Stimulated activated CD4-positive, alpha-beta T cell treated with anti-CD3 and anti-CD28 coated beads, Interleukin-1b, Interleukin-23, amount 100 ng/mL, for 4 hours (primary cell): ENCODE measurements at regions not wholly inside any gene's neighbourhood (a gene's known extent, or its start where the extent isn't known, plus 50 kb on each side); places are given as distances from the start of the nearest gene placed in this dataset.

ENCODE experiments used
- DNase-seq, 2 donors: peaks; one replicate each; pipeline ENCODE4 v3.0.0-alpha.2; 2020; ENCODE audit warnings: low read depth in 2 of 2

DNA sequence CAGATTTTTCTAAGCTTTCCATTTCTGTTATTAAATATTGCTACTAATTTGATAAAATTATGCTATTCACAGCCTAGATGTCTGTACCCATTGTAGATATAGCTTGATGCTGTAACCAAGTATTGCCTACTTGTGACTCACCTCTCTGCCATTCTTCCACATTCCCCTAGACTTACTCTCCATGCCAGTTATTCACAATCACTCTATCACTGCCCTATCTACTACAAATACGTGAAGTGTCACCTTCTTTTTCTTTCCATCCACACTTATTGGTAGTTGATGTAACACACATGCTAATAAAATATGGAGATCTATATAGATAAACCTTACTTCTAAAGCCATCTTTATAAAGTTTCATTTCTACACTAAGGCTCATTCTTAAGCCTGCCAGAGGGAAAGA is 179.4 kb upstream of the PACRGL start:
- DNase-seq = no peak

DNA sequence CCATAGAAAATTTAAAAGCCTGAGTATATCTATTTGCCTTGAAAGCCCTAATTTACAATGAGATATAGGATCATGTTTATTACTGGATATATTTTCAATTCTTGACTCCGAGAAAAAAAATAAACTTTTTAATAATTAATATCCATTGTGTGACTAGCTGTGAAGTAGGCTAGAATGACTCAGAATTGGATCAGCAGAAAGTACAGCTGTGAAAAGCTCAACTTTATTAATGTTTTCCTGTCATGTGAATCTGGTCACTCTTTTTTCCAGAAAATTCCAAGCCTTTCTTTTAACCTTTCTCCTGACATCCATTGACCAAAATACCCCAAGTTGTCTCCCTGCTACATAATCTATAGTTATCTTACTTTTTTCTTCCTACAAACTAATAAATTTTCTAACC is 171.8 kb upstream of the PACRGL start:
- no peak for DNase-seq

DNA sequence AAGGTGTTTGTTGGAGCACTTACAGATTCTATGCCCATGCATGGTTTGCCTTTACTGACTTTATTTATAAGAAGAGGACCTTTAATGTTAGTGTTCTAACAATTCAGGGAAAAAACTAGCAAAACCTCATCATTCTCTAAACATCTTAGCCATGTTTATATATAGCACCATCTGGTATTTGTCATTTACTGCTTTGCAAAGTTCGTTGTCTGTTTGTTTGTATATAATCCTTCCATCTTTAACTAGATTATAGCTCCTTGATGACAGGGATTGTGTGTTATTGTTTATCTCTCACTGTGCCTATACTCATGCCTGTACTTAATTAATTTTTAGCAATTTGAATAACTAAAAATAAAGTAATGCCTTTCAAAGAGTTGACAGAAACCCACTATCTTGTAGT is 170.6 kb upstream of the PACRGL start:
- no peak for DNase-seq

DNA sequence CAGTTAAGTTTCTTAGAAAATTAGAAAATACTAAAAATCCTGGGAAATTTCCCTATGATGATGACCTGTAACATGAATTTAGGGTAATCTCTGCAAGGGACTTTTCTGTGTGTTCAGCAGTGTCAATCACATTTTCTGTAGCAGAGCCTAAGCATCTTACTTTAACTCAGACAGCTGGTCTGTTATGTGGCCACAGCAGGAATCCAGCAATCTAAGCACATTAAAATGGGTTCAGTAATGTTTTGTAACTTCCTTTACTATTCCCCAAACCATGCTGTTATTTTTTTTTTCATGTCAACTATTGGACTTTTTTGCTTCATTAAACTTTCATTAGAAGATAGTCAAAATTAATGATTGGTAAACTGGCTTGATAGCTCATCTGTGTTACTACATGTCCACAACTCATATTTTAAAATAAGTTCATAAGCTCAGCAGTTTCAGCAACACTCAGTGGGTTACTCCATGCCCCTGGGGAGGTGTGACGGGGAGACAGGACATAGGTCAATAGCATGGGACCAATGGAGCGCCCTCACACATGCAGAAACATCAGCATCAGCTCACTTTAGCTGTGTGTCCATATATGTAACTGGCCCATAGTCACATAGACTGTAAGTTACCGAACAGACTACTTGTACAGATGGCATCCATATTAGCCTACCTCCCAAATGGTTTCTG is 168.0 kb upstream of the PACRGL start:
- DNase-seq = no peak

DNA sequence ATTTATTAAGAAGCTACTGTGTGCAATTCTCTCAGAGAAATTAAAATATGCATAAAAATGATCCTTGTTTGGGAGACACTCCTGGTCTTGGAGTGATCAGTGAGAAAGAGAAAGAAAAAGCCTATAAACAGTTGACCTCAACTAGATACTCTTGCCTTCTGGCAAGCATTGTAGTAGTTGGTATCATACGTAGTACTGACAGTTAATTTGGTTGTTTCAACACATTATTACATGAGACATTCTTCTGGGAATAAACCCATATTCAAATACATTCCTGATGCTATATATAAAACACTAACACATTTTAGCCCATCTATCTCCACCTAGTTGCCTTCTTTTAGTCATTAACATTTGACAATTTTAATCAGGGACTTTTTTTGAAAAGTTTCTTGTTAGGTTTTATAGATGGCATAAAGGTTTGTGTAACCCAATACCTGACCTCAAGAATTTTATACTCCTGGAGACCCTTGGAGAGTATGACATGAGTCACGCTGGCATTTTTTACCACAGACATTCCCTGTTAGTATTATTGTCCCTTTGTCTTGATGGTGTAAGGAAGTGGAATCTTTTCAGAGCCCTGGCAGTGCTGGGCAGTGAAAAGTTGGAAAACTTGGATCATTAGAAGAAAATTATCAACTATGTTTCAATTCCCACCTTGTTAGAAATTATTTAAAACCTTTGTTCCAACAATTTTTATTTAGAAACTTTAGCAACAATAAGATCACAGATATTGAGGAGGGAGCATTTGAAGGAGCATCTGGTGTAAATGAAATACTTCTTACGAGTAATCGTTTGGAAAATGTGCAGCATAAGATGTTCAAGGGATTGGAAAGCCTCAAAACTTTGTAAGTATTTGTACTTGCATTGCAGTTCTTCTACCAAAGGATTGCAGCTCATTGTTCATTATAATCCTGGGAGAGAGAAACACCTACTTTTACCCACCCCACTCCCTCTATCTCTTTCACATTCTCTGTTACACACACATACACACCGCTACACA is 167.1 kb upstream of the PACRGL start:
- DNase-seq = no peak

DNA sequence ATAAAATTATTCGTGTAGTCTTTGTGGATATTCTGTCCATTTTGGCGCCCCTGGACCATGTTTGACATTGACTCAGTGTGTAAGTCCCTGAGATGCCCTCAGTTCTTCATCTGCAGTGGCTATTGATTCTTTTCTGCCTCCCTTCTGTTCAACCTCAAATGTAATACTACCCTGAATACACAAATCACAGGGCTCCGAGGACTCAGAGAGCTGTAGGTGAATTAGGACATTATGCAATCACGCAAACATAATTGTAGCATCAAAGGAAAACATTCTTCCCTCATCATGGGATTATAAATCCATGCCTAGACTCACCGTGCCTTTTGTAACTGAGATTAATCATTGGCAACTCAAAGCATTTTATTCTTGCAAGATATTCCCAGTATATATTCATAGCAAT is 161.4 kb upstream of the PACRGL start:
- DNase-seq = no peak

DNA sequence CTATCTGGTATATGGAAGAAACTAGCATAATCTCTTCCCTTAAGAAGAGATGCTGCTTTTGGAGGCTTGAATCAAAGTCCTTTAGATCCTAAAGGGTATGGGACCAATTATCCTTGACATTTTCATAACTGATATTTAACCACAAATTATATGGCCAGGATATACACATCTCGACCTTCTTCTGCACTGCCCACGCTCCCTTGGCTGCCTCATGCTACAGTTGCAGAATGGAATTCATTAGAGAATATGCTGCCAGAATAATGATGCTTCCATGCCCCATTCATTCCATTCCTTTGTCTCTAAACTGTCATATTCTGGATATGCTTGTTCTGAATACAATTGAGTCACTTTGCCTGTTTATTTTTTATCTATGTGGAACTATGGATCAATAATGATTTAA is 157.1 kb upstream of the PACRGL start:
- no peak for DNase-seq

DNA sequence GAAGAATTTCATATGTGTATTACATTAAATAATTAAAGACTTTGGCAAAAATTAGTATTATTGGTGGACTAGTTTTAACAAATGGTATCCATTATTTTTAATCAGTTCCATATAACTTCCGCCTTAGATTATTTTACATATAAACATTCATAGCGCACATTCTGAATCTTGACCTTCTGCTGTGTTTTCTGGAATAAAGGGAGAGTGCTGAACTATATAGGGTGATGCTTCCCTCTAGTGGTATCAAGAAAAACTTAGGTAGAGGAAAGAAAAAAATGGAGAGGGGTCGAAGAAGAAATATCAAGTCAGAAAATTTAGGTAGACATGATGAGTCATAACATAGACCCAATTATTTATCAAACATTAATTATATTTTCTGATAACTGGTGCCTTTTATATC is 155.6 kb upstream of the PACRGL start:
- no peak for DNase-seq

DNA sequence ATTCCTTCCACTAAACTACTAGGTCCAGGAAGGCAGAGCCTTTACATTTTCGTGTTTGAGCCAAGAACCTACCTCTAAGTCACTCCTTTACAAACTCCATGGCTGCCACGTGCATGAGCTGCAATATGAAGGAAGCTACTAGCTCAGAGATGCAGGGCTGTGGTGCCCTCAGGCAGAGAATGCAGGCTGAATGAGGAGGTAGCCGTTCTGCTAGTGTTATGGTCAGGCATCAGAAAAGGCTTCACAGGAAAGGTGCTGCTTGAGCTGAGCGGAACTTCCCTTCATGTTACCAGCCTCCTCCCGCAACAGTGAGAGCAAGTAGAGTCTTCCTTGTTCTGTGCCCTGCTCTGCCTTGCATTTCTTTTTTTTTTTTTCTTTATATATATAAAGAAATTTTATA is 148.3 kb upstream of the PACRGL start:
- no peak for DNase-seq

DNA sequence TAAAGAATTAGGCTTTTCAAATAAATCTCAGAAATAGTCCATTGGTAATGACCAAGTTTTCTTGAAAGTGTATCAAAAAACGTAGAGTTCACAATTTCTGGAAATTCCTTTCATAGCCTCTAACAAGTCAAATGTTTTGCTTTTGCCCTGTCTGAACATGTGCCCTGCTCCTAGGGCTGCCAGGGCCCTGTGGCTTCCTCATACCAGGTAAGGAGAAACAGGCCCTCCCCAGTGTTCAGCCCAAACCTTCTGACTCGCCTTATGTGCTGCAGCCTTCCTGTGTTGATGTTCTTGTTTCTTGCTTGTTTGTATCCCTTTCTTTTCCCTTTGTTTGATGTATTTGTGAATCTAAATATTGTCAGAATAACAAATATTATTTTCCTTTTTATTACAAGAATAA is 146.1 kb upstream of the PACRGL start:
- DNase-seq = no peak

DNA sequence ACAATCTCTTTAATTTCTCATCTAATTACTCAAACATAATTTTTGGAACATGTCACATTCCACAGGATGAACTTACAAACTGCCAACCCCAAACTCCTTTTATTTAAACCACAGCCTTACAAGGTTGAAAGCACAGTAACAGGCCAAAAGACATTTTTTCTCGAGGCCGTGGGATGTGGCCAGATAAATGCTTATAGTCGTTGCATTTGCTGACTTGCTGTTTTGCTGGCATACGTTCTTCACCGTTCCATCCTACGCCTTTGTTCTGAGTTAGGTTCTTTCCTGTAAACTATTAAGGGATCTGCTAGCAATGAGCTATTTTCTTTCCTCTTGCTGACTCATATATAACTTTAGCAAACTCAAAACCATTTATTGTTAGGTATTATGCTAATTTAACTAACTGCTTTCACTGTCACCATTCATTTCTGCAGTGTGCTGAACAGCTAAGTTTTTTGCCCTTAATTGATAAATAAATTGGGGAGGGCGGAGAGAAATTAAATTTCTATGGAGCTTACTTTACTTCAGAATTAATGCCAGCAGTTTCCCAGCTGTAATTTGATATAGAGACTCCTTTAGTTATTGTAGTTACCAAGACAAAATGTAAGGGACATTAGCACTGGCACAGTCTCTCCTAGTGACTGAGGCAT is 135.1 kb upstream of the PACRGL start:
- DNase-seq = no peak

DNA sequence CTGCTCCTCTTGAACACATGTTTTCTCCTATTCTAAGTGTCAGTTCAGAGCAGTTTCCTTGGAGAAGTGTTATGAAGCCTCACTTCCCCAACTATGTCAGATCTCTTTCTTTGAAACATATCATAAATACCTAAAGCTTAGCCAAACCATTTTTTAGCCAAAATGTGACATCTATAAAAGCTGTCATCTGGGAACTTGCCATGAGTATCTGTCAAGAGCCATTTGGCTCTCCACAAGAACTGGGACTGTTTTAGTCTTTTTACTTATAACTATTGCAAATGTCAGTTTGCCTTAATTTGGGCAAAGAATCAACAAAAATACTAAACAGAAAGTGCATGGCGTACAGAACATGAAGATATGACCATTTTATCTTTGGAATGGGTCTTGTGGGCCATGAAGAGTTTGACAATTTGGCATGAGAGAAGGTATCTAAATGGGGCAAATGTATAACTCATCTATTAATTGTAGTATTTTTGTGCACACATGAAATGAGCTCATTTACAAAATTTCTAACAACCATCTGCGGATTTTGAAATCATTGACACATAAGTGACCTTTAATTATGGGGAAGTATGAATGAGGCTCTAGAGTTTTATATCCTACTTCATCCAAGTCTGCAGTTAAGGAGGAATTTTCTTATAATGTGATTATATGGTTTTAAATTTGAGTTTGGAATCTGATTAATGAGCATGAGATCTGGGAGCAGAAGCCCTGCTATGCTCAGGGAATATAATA is 129.1 kb upstream of the PACRGL start:
- DNase-seq = no peak

DNA sequence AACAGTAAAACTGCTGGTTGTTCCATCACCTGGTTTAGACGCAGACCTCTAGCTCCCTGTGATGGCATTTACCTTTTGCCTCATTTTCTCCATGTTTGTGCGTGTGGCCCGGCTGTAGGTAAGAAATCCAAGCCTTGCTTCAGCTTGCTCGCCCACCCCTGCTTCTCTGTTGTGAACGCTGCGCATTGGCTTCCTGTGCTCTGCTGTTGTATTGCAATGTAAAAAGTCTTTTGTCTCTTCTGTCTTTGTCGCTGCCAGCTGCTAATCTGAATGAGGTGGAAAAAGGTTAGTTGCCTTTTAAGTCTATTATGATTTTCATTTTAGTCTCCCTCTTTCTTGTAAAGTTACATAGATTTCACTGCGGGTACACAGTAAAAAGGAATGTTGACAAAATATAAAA is 127.3 kb upstream of the PACRGL start:
- no peak for DNase-seq

DNA sequence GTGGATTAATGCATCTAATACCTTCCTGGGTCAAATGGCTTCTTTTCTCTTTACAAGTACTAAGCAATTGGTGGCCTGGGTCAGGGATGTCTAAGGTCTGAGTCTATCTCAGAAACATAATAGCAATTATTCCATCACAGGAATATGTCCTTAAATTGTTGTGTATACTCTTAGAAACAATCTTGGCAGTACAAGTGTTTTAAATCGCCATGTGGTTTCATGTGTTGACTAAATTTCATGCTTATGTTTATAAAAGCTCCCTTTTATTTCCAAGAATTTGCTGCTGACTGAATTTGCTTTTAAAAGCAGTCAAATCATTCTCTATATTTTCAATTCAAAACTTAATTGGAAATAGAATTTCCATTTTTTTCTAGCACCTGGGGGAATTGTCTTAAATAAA is 125.3 kb upstream of the PACRGL start:
- no peak for DNase-seq

DNA sequence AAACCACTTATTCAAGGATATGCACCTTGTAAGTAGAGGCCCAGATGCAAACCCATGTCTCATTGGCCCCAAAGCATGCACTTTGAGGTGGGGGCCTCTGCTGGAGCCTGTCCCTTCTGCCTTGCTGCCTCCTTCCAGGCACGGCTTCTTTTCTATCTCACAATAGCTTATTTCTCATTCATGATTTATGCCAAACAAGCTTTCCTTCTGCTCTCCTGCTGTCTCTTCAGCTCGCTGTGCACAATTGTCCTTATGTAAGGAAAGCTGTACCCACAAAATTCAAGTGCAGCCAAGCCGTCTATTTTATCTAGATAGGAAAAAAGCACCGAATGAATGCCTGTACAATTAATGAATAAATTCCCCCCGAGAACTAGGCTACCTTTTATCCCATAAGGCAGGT is 124.8 kb upstream of the PACRGL start:
- no peak for DNase-seq

DNA sequence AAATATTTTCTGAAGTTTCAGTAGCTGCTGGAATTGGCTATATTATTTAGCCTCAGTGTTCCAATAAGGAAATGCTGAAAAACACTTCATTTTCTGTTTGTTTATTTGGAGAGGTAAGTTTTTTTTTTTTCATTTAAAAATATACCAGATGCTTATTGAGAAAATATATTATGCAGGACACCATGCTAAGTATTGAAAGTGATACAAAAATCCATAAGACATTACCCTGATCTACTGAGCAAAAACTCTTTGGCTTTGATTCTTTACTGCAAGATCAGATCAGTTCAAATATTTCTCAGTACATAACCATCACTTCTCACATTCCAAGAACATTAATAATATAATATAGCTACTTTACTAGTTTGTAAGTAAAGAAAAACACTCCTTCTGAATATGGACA is 123.4 kb upstream of the PACRGL start:
- no peak for DNase-seq

DNA sequence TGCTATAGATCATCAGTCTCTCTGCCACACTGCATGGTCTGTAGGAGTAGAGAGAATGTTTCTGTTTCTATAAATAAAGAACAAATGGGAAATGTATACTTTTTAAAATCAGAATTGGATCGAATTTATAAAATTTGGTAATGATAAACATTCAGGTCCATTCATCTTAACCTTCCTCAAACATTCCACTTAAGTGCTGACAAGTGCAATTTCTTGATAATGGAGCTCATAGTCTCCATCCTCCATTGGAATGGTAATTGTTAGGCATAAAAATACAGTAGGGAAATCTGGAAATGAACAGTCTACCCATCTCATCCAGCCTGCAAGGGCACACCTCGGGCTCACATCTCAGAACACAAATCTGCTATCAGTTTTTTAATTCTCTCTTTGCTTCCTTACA is 122.6 kb upstream of the PACRGL start:
- DNase-seq = no peak

DNA sequence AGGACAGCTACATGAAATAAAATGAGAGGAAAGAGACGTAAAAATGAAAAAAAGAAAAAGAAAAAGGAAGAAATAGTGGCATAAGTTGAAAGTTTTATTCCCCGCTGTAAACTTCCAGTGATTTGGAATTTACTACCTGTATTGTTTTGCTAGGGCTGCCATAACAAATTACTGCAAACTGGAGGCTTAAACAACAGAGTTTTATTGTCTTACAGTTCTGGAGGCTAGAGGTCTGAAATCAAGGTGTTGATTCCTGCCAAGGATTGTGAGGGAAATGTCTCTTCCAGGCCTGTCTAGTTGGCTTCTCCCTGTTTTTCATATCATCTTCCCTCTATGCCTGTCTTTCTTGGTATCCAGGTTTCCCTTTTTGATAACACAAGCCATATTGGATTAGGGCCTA is 119.4 kb upstream of the PACRGL start:
- DNase-seq = no peak

DNA sequence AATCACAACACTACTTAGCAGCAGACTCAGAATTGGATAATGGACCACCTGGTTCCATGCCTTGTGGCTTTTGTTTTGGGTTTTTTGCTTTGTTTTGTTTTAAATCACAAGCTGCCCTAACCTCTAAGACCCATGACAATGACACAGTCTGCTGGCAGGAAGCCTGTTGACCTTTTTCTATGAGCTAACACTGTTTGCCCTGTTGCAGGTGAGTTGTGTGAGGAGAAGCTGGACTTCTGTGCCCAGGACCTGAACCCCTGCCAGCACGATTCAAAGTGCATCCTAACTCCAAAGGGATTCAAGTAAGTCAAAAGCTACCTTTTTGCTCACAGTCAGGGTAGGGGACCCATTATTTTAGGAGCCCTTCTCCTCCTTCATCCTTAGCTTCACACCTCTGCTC is 110.8 kb upstream of the PACRGL start:
- DNase-seq = no peak

DNA sequence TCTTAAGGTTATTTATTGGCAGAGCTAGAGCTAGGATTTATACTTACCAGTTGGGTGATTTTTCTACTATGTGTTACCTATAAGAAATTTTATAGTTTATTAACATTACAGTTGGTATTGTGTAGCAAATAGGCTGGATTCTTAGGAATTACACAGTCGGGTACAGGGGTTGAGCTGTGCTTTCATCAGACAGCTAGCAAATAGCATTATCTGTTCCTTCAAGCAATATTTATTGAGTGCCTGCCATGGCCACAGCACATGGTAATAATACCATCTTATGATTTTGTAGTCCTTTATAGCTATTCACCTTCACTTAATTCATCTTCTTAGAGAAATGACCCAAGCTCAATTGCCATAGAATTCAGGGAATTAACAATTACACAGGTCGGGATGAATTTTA is 109.4 kb upstream of the PACRGL start:
- no peak for DNase-seq

DNA sequence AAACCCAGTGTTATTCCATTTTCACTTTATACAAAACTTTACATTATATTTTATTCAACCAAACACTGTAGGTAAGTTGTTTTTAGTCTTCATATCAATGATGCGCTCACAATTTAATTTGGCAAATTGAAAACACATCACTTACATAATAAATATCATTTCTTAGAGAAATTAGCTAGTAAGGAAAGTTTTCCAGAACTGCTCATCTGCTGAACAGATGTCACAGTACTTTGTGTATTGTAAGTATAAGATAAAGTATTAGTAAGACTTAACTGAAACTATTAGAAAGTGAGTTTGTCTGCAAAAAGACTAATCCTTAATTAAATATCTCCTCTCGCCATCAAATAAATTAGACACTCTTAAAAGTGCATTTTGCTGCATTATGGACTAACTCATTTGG is 108.7 kb upstream of the PACRGL start:
- DNase-seq = no peak

DNA sequence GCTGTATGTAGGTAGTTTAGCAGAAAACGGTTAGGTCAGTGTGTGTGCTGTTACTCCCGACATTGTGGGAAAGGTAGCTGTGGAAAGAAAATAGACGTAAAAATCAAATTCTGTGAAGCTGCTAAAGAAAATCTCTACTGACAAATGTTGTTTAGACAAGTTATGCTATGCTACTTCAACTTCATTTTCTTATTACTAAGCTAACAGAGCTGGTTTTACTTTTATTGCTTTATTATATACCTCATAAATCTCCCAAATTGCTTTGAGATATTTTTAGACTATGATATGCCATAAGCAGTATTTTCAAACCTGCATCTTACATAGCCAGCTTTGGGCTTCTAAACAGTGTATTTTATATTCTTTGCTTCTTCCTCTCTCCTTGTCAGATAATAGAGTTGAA is 108.2 kb upstream of the PACRGL start:
- no peak for DNase-seq
